ENCODE measurements at regions not wholly inside any gene's neighbourhood (a gene's known extent, or its start where the extent isn't known, plus 50 kb on each side); places are given as distances from the start of the nearest gene placed in this dataset.

DNA sequence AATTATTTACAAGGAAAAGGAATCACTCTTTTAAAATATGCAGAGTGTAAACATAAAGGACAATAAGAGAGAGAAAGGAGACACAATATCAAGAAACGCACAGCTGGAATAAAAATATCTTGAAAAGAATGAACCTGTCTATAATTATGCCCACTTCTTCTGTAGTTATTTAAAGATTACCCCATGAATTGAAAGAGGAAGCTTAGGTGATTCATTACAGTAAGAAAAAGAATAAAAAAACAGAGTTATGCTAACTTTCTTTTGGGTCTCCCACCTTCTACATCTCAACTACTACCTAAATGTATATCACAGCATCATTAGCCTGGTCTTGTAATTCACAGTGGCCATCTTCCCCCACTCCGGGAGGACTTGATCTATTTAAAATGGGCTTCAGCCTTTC, 182.1 kb downstream of the MRPL39 start:
- H3K27me3 ChIP-seq (replicated peaks in 1 of 4; ENCODE audit: control insufficient read depth in 3 of 4, extremely low read depth in 1 of 4, insufficient read depth in 3 of 4, low read length in 3 of 4) = no peaks in the 10 kb centered on the region
- no peak overlapping the region for H3K27ac ChIP-seq (ENCODE audit: low read depth, low read length)
- H2AFZ ChIP-seq (ENCODE audit: low read length) = no peak overlapping the region
- TF ChIP-seq YY1 (IDR thresholded peaks at IDR 0.05; ENCODE audit: low read depth, low read length) = no peak
- TF ChIP-seq SUZ12 (IDR thresholded peaks at IDR 0.05; ENCODE audit: low read length) = no peak
- no peak for TF ChIP-seq FOSL1 (IDR thresholded peaks at IDR 0.05; ENCODE audit: insufficient read depth, low read depth, low read length)
- TF ChIP-seq HDAC2 (IDR thresholded peaks at IDR 0.05; ENCODE audit: borderline replicate concordance in 1 of 2, low read depth in 2 of 2, low read length in 2 of 2) = no peak
- no peak for TF ChIP-seq RXRA (IDR thresholded peaks at IDR 0.05; ENCODE audit: insufficient read depth, low read depth, low read length)
- no peak for TF ChIP-seq MAFK (IDR thresholded peaks at IDR 0.05; ENCODE audit: low read depth, low read length)
- TF ChIP-seq TAF7 (optimal IDR thresholded peaks at IDR 0.05; ENCODE audit: borderline replicate concordance, low read depth, low read length) = no peak
- no peak for TF ChIP-seq POU5F1 (IDR thresholded peaks at IDR 0.05; ENCODE audit: low read depth, low read length)
- no peak overlapping the region for H3K9ac ChIP-seq (replicated peaks in 1 of 4; ENCODE audit: extremely low read depth in 1 of 4, low read depth in 3 of 4, low read length in 3 of 4)
- H3K79me2 ChIP-seq (ENCODE audit: control insufficient read depth in 1 of 2, insufficient read depth in 2 of 2, low read length in 2 of 2) = no peaks in the 10 kb centered on the region
- H3K14ac ChIP-seq (ENCODE audit: insufficient read length) = no peak overlapping the region
- WGBS, 2 experiments (ENCODE audit: extremely low coverage in 1 of 2, insufficient coverage in 1 of 2, insufficient read length in 1 of 2, insufficient replicate concordance in 2 of 2, low coverage in 1 of 2, low lambda C conversion rate in 2 of 2, missing lambda C conversion rate in 1 of 2) = 93% methylated on average over 2 of the region's 2 CpGs; no CpG with 5 or more reads in 1 of the 2 experiments
- no peak overlapping the region for H3K23ac ChIP-seq (ENCODE audit: insufficient read length)
- no peaks in the 10 kb centered on the region for H3K23me2 ChIP-seq (ENCODE audit: low read depth, low read length)
- no peak overlapping the region for H2AK5ac ChIP-seq (ENCODE audit: low read depth, low read length)
- POLR2A ChIA-PET (ENCODE audit: partially characterized antibody) = no interaction called here
- H3K4me2 ChIP-seq (ENCODE audit: insufficient read depth in 1 of 2, low read depth in 2 of 2, low read length in 2 of 2) = no peak overlapping the region
- no peaks in the 10 kb centered on the region for H3K9me3 ChIP-seq (ENCODE audit: insufficient read depth in 2 of 2, low read depth in 1 of 2, low read length in 1 of 2)
- CTCF ChIA-PET (ENCODE audit: partially characterized antibody) = interaction anchor here (0.7 kb wide), 1 partner anchor 142 kb away, joined by 4 read pairs; no protein-coding TSS in a partner anchor
- FAIRE-seq = no peak
- no peak overlapping the region for H4K5ac ChIP-seq (ENCODE audit: insufficient read length, low read depth, low read length)
- no peak overlapping the region for H2BK20ac ChIP-seq (ENCODE audit: low read length)
- no peak overlapping the region for H3K4ac ChIP-seq (replicated peaks; ENCODE audit: insufficient read length, low read depth, low read length)
- no peak overlapping the region for H2BK12ac ChIP-seq (ENCODE audit: low read depth, low read length)
- DNase-seq (ENCODE audit: low read depth in 1 of 2, low spot score in 2 of 2) = no peak
- H2BK120ac ChIP-seq (replicated peaks; ENCODE audit: low read depth, low read length) = no peak overlapping the region
- H3K36me3 ChIP-seq (ENCODE audit: control insufficient read depth in 2 of 4, insufficient read depth in 4 of 4, low read length in 3 of 4) = no peaks in the 10 kb centered on the region
- H4K20me1 ChIP-seq (replicated peaks in 1 of 2; ENCODE audit: control insufficient read depth in 1 of 2, insufficient read depth in 2 of 2, low read length in 2 of 2) = no peaks in the 10 kb centered on the region
- H3K56ac ChIP-seq (replicated peaks; ENCODE audit: insufficient read length, low read depth, low read length) = no peak overlapping the region
- no peak overlapping the region for H4K8ac ChIP-seq (ENCODE audit: extremely low read depth, insufficient read depth, low read length)
- no peak overlapping the region for H2BK15ac ChIP-seq (ENCODE audit: low read length)
- no peaks in the 10 kb centered on the region for H3K79me1 ChIP-seq (ENCODE audit: low read depth, low read length)
- no peak overlapping the region for H4K91ac ChIP-seq (replicated peaks; ENCODE audit: insufficient read length, low read length)
- no peak overlapping the region for H2BK5ac ChIP-seq (ENCODE audit: low read depth, low read length)
- H3K18ac ChIP-seq (ENCODE audit: extremely low read depth, low read length) = no peak overlapping the region
- H3K4me3 ChIP-seq (ENCODE audit: extremely low read depth in 1 of 4, insufficient read depth in 2 of 4, low read depth in 3 of 4, low read length in 4 of 4) = no peak overlapping the region
- H3K4me1 ChIP-seq (replicated peaks in 1 of 4; ENCODE audit: control insufficient read depth in 3 of 4, insufficient read depth in 4 of 4, low read length in 3 of 4) = no peaks in the 10 kb centered on the region
